Kasumi-1 (cell line): ENCODE measurements at regions not wholly inside any gene's neighbourhood (a gene's known extent, or its start where the extent isn't known, plus 50 kb on each side); places are given as distances from the start of the nearest gene placed in this dataset.
A peak's percentile ranks its signal among the peaks of the same experiment; 100 is the strongest.
"Not testable (repeated sequence)": the region's sequence is repeated elsewhere in the genome, so short reads cannot be mapped to it uniquely, and the experiment has no call there.

ENCODE experiments used
- DNase-seq, 2 experiments: peaks; one replicate each; lab custom pipeline; 2025; lab: John Stamatoyannopoulos, UW

GRCh38 chr7:114180556-114181266 is 233.9 kb upstream of the FOXP2 start:
- DNase-seq, result no peak

GRCh38 chr7:114175125-114175524 is 239.5 kb upstream of the FOXP2 start:
- no peak for DNase-seq

- no peak for DNase-seq
These were observed 241.3 kb upstream of the FOXP2 start for GRCh38 chr7:114173170-114173890.

- DNase-seq, result not testable (repeated sequence)
These were observed 245.2 kb upstream of the FOXP2 start for GRCh38 chr7:114169389-114169788.

GRCh38 chr7:114160925-114161324 is 242.1 kb upstream of the PPP1R3A start:
- DNase-seq, result peak; percentile 14 to 28

GRCh38 chr7:114158854-114159253 is 240.0 kb upstream of the PPP1R3A start:
- no peak for DNase-seq

GRCh38 chr7:114158275-114158674 is 239.5 kb upstream of the PPP1R3A start:
- DNase-seq, result no peak

GRCh38 chr7:114156178-114156577 is 237.4 kb upstream of the PPP1R3A start:
- DNase-seq, result no peak

- DNase-seq, result no peak
These were observed 236.6 kb upstream of the PPP1R3A start for GRCh38 chr7:114155116-114156110.

- DNase-seq, result no peak
These were observed 234.9 kb upstream of the PPP1R3A start for GRCh38 chr7:114153700-114154099.

GRCh38 chr7:114152314-114152938 is 233.6 kb upstream of the PPP1R3A start:
- no peak for DNase-seq

- DNase-seq, result no peak
These were observed 233.0 kb upstream of the PPP1R3A start for GRCh38 chr7:114151777-114152176.

GRCh38 chr7:114150689-114151088 is 231.9 kb upstream of the PPP1R3A start:
- no peak for DNase-seq

GRCh38 chr7:114148779-114149178 is 230.0 kb upstream of the PPP1R3A start:
- DNase-seq, result peak; percentile 87 to 94

- DNase-seq, result no peak
These were observed 222.6 kb upstream of the PPP1R3A start for GRCh38 chr7:114141415-114141814.

- no peak for DNase-seq
These were observed 221.8 kb upstream of the PPP1R3A start for GRCh38 chr7:114140561-114140960.

- not testable (repeated sequence) for DNase-seq
These were observed 220.9 kb upstream of the PPP1R3A start for GRCh38 chr7:114139690-114140089.

- DNase-seq, result no peak
These were observed 219.8 kb upstream of the PPP1R3A start for GRCh38 chr7:114138587-114138986.

- no peak for DNase-seq
These were observed 214.9 kb upstream of the PPP1R3A start for GRCh38 chr7:114133717-114134116.

GRCh38 chr7:114130866-114131265 is 212.1 kb upstream of the PPP1R3A start:
- no peak for DNase-seq

GRCh38 chr7:114128880-114129279 is 210.1 kb upstream of the PPP1R3A start:
- DNase-seq, result no peak

- DNase-seq, result no peak
These were observed 207.3 kb upstream of the PPP1R3A start for GRCh38 chr7:114126095-114126494.
